Glutamatergic neuron (in vitro differentiated cells): ENCODE measurements at regions not wholly inside any gene's neighbourhood (a gene's known extent, or its start where the extent isn't known, plus 50 kb on each side); places are given as distances from the start of the nearest gene placed in this dataset.

ENCODE experiments used
- DNase-seq: peaks from one replicate; pipeline ENCODE4 v3.0.0; 2022
- H3K27ac Mint-ChIP-seq: one replicate; pipeline ENCODE4 v1.8.0; 2020; ENCODE audit warnings: mild to moderate bottlenecking, mixed read lengths, inconsistent platforms; ENCODE audit not compliant: unreplicated experiment
- H3K27me3 Mint-ChIP-seq: one replicate; pipeline ENCODE4 v1.8.0; 2020; ENCODE audit warnings: mild to moderate bottlenecking, moderate library complexity, mixed read lengths, inconsistent platforms; ENCODE audit not compliant: unreplicated experiment
- H3K36me3 Mint-ChIP-seq: one replicate; pipeline ENCODE4 v1.8.0; 2020; ENCODE audit warnings: mild to moderate bottlenecking, mixed read lengths, inconsistent platforms; ENCODE audit not compliant: unreplicated experiment
- H3K4me1 Mint-ChIP-seq: one replicate; pipeline ENCODE4 v1.8.0; 2020; ENCODE audit warnings: mild to moderate bottlenecking, low read depth, mixed read lengths, inconsistent platforms; ENCODE audit not compliant: unreplicated experiment
- H3K4me3 Mint-ChIP-seq: one replicate; pipeline ENCODE4 v1.8.0; 2020; ENCODE audit warnings: mild to moderate bottlenecking, mixed read lengths, inconsistent platforms; ENCODE audit not compliant: unreplicated experiment
- H3K9me3 Mint-ChIP-seq: one replicate; pipeline ENCODE4 v1.8.0; 2020; ENCODE audit warnings: mild to moderate bottlenecking, moderate library complexity, mixed read lengths, inconsistent platforms; ENCODE audit not compliant: unreplicated experiment
- CTCF ChIP-seq: fragments of 200-600 bp; sonication (generic); IDR thresholded peaks from one replicate; pipeline ENCODE4 v1.5.0; 2021; ENCODE audit not compliant: partially characterized antibody, unreplicated experiment

- TF ChIP-seq CTCF: peak; percentile 46
- peaks cover 3% of the 10 kb centered on the region for H3K9me3 Mint-ChIP-seq
- H3K36me3 Mint-ChIP-seq: no peaks in the 10 kb centered on the region
- no peak overlapping the region for H3K27ac Mint-ChIP-seq
- peaks cover 12% of the 10 kb centered on the region for H3K27me3 Mint-ChIP-seq
- no peak overlapping the region for H3K4me3 Mint-ChIP-seq
- no peaks in the 10 kb centered on the region for H3K4me1 Mint-ChIP-seq
- DNase-seq: peak; percentile 64
Observed at GRCh38 chr1:17922833-17923232, 167.7 kb downstream of the ACTL8 start.

- no peak overlapping the region for H3K4me3 Mint-ChIP-seq
- DNase-seq: no peak
Observed at GRCh38 chr1:17923666-17924065, 168.5 kb downstream of the ACTL8 start.

GRCh38 chr1:17924578-17924977, 169.4 kb downstream of the ACTL8 start:
- Mint-ChIP-seq H3K36me3 (no peaks in the 10 kb centered on the region), H3K27ac (no peak overlapping the region), H3K4me1 (no peaks in the 10 kb centered on the region), H3K27me3 (peaks cover 6% of the 10 kb centered on the region), H3K4me3 (no peak overlapping the region), H3K9me3 (peaks cover 2% of the 10 kb centered on the region)
- no peak for DNase-seq
- no peak for TF ChIP-seq CTCF

More at GRCh38 chr1:17923666-17924065, 168.5 kb downstream of the ACTL8 start:
- Mint-ChIP-seq H3K27ac (no peak overlapping the region), H3K27me3 (peaks cover 9% of the 10 kb centered on the region), H3K36me3 (no peaks in the 10 kb centered on the region), H3K9me3 (peaks cover 2% of the 10 kb centered on the region), H3K4me1 (no peaks in the 10 kb centered on the region)
- no peak for TF ChIP-seq CTCF

- Mint-ChIP-seq H3K9me3 (peaks cover 2% of the 10 kb centered on the region), H3K4me1 (no peaks in the 10 kb centered on the region), H3K27ac (no peak overlapping the region), H3K36me3 (no peaks in the 10 kb centered on the region), H3K27me3 (peaks cover 5% of the 10 kb centered on the region), H3K4me3 (no peak overlapping the region)
- DNase-seq: no peak
- TF ChIP-seq CTCF: no peak
Observed at GRCh38 chr1:17925290-17926237, 170.4 kb downstream of the ACTL8 start.

DNA sequence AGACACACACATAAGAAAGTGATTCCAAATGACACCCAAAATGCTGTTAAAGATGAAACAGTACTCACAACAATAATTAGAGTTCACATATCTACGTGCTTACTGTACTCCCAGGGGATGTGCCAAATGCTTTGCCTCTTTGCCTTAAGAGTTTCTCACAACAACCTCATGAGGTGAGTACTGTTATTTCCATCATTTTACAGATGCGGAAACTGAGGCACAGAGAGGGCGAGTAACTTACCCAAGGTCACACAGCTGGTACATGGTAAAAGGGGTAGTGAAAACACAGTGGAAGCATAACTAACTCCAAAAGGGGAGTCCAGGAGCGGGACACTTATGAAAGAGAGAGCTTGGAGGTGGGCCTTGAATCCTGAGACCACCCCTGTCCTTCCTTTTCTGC, 171.8 kb downstream of the ACTL8 start:
- peaks cover 5% of the 10 kb centered on the region for H3K27me3 Mint-ChIP-seq
- H3K36me3 Mint-ChIP-seq: no peaks in the 10 kb centered on the region
- H3K4me1 Mint-ChIP-seq: no peaks in the 10 kb centered on the region
- no peak overlapping the region for H3K27ac Mint-ChIP-seq
- DNase-seq: no peak
- H3K9me3 Mint-ChIP-seq: peaks cover 2% of the 10 kb centered on the region
- H3K4me3 Mint-ChIP-seq: no peak overlapping the region
- no peak for TF ChIP-seq CTCF
